Esophagus squamous epithelium (tissue), 5 donors: ENCODE measurements at regions not wholly inside any gene's neighbourhood (a gene's known extent, or its start where the extent isn't known, plus 50 kb on each side); places are given as distances from the start of the nearest gene placed in this dataset.
"Not testable (repeated sequence)": the region's sequence is repeated elsewhere in the genome, so short reads cannot be mapped to it uniquely, and the experiment has no call there.

Source experiments
- DNase-seq: peaks from one replicate; lab custom pipeline; 2025; lab: John Stamatoyannopoulos, UW
- H3K27ac ChIP-seq, 4 donors: fragments of 200-600 bp; sonication (generic); one replicate each; pipeline ENCODE4 v1.5.1; 2016 to 2019; ENCODE audit warnings: mild to moderate bottlenecking in 1 of 4
- H3K27me3 ChIP-seq, 4 donors: fragments of 200-600 bp; sonication (generic); 1 replicate in 3 of 4; 2 replicates in 1 of 4; pipeline versions ENCODE4 v1.5.1 to v1.6.0; 2017 to 2021; ENCODE audit warnings: antibody characterized with exemption in 1 of 4
- H3K36me3 ChIP-seq, 3 donors: fragments of 200-600 bp; sonication (generic); one replicate each; pipeline ENCODE4 v1.5.1; 2016 to 2019
- H3K4me1 ChIP-seq, 3 donors: fragments of 200-600 bp; sonication (generic); one replicate each; pipeline ENCODE4 v1.5.1; 2017 to 2019
- H3K4me3 ChIP-seq, 4 donors: fragments of 200-600 bp; sonication (generic); 1 replicate in 3 of 4; 2 replicates in 1 of 4; pipeline ENCODE4 v1.5.1; 2016 to 2019; ENCODE audit warnings: mild to moderate bottlenecking in 2 of 4, moderate library complexity in 1 of 4
- H3K9me3 ChIP-seq, 3 donors: fragments of 200-600 bp; sonication (generic); one replicate each; pipeline ENCODE4 v1.5.1; 2016 to 2019
- POLR2A ChIP-seq, 4 donors: fragments of 450-650 bp; IDR thresholded peaks; one replicate each; pipeline ENCODE4 v1.6.1; 2017; ENCODE audit warnings: antibody characterized with exemption in 4 of 4, mild to moderate bottlenecking in 4 of 4, moderate library complexity in 3 of 4
- WGBS, 2 donors: methylation state at CpG; one replicate each; pipeline ENCODE4 v1.1.5; 2018; 5-methylcytosine and 5-hydroxymethylcytosine counted together
- intact Hi-C: fragments of 100-400 bp; cut with DNase I; formaldehyde crosslinking; loops from one replicate; pipeline ENCODE4 v1.15.0; 2022
- TF ChIP-seq, protein P1 (sequence below), 6 experiments: fragments of 450-650 bp in 4 of 6; fragments of 200-600 bp in 2 of 6; sonication (generic) in 2 of 6; IDR thresholded peaks; one replicate each; pipeline ENCODE4 v1.5.1; 2016 to 2019; ENCODE audit warnings: antibody characterized with exemption in 6 of 6, mild to moderate bottlenecking in 4 of 6, moderate library complexity in 4 of 6
- donor health status: DM: yes; HTN: yes; CAD: no.

DNA sequence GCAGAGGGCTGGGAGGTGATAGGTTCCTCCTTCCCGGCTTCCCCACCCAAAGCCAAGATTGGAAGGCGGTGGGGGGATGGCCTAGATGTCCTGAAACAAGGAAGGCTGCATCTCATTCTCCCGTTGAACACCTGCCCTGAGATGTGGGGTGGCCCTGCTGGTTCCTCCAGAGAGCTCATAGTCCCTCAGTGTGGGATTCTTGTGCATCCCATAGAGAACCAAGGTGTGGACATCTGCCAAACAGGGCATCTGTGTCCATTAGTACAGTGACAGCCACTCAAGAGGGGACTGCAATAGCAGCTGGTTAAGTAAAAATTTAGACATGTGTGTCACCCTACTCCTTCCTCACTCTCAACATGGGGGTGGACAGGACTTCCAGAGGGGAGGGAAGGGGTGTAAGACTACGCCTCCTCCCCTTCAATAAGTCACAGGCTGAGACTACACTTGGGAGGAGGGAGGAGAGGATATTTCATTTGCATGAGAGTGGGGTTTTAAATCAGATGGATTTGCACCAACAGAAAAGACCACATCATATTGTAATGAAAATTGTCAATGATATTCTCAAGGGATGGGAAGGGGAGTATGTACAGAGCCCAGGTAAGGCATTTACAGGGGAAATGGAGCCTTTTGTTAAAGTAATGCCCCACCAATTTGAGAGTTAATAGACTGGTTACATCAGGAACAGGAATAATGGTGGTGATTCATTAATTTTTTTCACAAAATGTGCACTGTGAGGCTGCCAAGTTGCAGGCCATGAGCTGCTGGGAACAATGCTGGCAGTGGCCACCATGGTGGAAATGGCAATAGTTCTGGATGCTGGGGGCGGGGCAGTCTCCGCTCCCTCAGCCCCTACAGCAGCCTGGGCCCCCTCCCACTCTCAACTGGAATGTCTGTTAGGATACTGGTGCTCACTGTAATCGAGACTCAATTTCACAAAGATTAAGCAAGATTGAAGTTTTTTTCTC is 80.6 kb downstream of the TEX51 start:
- peaks cover 0 to 11% (median 0%) of the 10 kb centered on the region in 4 donors for H3K27me3 ChIP-seq
- H3K9me3 ChIP-seq, result no peaks in the 10 kb centered on the region
- DNase-seq, result no peak
- WGBS, 2 donors, result 55 to 79% methylated on average over 4 to 7 of the region's 7 CpGs
- H3K36me3 ChIP-seq, result no peaks in the 10 kb centered on the region
- no peak overlapping the region for H3K4me3 ChIP-seq
- intact Hi-C loops, result no loop called here
- no peak for TF ChIP-seq POLR2A (IDR thresholded peaks at IDR 0.05)
- TF ChIP-seq, protein P1, sequence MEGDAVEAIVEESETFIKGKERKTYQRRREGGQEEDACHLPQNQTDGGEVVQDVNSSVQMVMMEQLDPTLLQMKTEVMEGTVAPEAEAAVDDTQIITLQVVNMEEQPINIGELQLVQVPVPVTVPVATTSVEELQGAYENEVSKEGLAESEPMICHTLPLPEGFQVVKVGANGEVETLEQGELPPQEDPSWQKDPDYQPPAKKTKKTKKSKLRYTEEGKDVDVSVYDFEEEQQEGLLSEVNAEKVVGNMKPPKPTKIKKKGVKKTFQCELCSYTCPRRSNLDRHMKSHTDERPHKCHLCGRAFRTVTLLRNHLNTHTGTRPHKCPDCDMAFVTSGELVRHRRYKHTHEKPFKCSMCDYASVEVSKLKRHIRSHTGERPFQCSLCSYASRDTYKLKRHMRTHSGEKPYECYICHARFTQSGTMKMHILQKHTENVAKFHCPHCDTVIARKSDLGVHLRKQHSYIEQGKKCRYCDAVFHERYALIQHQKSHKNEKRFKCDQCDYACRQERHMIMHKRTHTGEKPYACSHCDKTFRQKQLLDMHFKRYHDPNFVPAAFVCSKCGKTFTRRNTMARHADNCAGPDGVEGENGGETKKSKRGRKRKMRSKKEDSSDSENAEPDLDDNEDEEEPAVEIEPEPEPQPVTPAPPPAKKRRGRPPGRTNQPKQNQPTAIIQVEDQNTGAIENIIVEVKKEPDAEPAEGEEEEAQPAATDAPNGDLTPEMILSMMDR (IDR thresholded peaks at IDR 0.05), result no peak
- H3K27ac ChIP-seq, result no peak overlapping the region
- H3K4me1 ChIP-seq, result no peaks in the 10 kb centered on the region

DNA sequence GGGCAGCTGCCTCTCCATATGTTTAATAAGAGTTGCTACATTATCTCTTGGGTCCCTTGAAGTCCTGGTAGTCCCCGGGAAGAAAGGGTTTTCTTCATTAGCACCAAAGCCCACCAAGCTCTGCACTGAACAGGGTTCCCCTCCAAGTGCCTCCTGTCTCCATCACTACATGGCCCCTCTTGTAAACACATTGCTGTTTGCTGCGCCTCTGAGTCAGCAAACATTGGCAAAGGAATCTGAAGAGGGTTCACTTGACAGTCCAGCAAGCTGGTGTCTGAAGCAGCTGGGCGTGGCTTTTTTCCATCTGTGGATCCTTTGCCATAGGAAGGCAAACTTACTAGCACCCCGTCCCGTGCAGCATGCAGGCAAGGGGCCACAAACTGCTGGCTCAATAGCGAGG is 82.8 kb downstream of the TEX51 start:
- Histone ChIP-seq H3K4me1 (no peaks in the 10 kb centered on the region), H3K27me3 (peaks cover 0 to 5% (median 0%) of the 10 kb centered on the region in 4 donors), H3K9me3 (no peaks in the 10 kb centered on the region), H3K36me3 (no peaks in the 10 kb centered on the region), H3K27ac (no peak overlapping the region), H3K4me3 (no peak overlapping the region)
- DNase-seq, result no peak
- 39 to 44% methylated on average over 5 to 6 of the region's 6 CpGs for WGBS, 2 donors
- TF ChIP-seq POLR2A (IDR thresholded peaks at IDR 0.05), result no peak
- intact Hi-C loops, result no loop called here

DNA sequence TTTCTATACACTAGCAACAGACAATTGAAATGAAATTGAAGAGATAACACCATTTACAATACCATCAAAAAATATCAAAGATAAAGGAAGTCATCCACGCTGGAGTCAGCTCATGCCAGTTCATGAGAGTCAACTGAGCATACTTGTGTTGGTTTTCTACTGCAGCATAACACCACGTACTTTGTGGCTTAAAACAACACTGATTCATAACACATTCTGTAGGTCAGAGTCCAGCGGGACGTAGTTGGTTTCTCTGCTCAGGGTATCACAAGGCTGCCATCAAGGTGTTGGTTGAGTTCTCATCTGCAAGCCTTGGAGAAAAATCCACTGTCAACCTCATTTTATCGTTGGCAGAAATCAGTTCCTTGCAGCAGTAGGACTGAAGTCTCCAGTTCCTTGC is 84.2 kb downstream of the TEX51 start:
- no peak overlapping the region for H3K27ac ChIP-seq
- H3K9me3 ChIP-seq, result no peaks in the 10 kb centered on the region
- H3K27me3 ChIP-seq, result no peaks in the 10 kb centered on the region
- no peak for TF ChIP-seq POLR2A (IDR thresholded peaks at IDR 0.05)
- TF ChIP-seq, protein P1 (IDR thresholded peaks at IDR 0.05), result no peak
- H3K4me3 ChIP-seq, result no peak overlapping the region
- no peaks in the 10 kb centered on the region for H3K4me1 ChIP-seq
- WGBS, 2 donors, result 69 to 72% methylated on average over 5 of the region's 5 CpGs
- intact Hi-C loops, result no loop called here
- no peaks in the 10 kb centered on the region for H3K36me3 ChIP-seq
- no peak for DNase-seq

DNA sequence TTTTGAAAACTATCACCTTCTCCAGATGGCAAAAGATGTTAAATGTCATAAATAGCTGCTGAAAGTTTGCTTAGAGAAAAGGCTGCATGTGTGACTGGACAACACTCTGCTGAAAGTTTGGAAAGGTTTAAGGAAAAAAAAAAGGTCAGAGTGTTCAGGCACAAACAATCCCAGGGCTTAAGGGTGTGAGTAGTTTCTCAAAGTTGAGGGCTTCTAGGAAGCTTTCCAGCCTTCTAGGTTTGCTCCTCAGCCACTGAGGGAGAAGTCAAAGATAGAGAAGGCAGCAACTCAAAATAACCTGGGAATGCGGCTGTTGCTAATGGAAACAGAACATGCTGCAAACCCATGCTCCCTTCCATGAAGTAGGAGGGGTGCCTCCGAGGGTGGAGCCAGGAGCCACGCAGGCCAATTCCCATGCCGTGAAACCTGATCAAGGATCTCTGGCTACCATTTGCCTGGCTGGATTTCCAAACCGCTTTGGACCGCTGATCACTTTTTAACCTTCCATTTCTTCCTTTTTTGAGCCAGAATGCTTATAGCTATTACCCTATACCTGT is 88.0 kb downstream of the TEX51 start:
- peaks cover 0 to 9% (median 0%) of the 10 kb centered on the region in 4 donors for H3K27me3 ChIP-seq
- TF ChIP-seq, protein P1 (IDR thresholded peaks at IDR 0.05), result no peak
- TF ChIP-seq POLR2A (IDR thresholded peaks at IDR 0.05), result no peak
- no peaks in the 10 kb centered on the region for H3K36me3 ChIP-seq
- DNase-seq, result no peak
- intact Hi-C loops, result no loop called here
- H3K4me3 ChIP-seq, result no peak overlapping the region
- H3K27ac ChIP-seq, result no peak overlapping the region
- 47 to 65% methylated on average over 6 of the region's 6 CpGs for WGBS, 2 donors
- H3K9me3 ChIP-seq, result no peaks in the 10 kb centered on the region
- no peaks in the 10 kb centered on the region for H3K4me1 ChIP-seq

DNA sequence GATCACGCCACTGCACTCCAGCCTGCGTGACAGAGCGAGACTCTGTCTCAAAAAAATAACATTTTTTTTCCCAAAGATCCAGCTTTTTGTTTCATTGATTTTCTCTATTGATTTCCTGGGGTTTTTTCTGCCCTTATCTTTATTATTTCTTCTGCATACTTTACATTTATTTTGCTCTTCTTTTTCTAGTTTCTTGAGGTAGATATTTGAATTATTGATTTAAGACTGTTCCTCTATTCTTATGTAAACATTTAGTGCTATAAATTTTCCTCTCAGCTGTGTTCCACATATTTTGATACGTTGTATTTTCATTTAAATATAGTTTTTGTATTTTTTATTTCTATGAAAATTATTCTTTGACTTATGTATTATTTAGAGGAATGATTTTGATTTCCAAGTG is 89.8 kb downstream of the TEX51 start:
- no peak for TF ChIP-seq POLR2A (IDR thresholded peaks at IDR 0.05)
- TF ChIP-seq, protein P1 (IDR thresholded peaks at IDR 0.05), result no peak
- Histone ChIP-seq H3K27me3 (peaks cover 0 to 9% (median 0%) of the 10 kb centered on the region in 4 donors), H3K27ac (no peak overlapping the region), H3K4me1 (no peaks in the 10 kb centered on the region), H3K9me3 (no peaks in the 10 kb centered on the region), H3K36me3 (no peaks in the 10 kb centered on the region), H3K4me3 (no peak overlapping the region)
- intact Hi-C loops, result no loop called here
- 49 to 60% methylated on average over 4 of the region's 4 CpGs for WGBS, 2 donors
- DNase-seq, result no peak

DNA sequence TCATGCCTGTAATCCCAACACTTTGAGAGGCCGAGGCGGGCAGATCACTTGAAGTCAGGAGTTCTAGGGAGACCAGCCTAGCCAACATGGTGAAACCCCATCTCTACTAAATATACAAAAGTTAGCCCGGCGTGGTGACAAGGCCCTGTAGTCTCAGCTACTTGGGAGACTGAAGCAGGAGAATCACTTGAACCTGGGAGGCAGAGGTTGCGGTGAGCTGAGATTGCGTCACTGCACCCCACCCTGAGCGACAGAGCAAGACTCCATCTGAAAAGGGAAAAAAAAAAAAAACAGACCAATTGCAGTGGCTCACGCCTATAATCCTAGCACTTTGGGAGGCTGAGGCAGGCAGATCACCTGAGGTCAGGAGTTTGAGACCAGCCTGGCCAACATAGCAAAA is 90.4 kb downstream of the TEX51 start:
- H3K36me3 ChIP-seq, H3K9me3 ChIP-seq, H3K4me3 ChIP-seq, H3K27ac ChIP-seq, H3K27me3 ChIP-seq, H3K4me1 ChIP-seq, intact Hi-C loops, DNase-seq: not testable (repeated sequence)
- WGBS, 2 donors, result 77 to 84% methylated on average over 3 to 4 of the region's 8 CpGs
